ENCODE measurements at regions not wholly inside any gene's neighbourhood (a gene's known extent, or its start where the extent isn't known, plus 50 kb on each side); places are given as distances from the start of the nearest gene placed in this dataset.

GRCh38 chr4:153076861-153077260 lies 127.4 kb upstream of the TRIM2 start:
- DNase-seq (ENCODE audit: low spot score), result no peak

DNA sequence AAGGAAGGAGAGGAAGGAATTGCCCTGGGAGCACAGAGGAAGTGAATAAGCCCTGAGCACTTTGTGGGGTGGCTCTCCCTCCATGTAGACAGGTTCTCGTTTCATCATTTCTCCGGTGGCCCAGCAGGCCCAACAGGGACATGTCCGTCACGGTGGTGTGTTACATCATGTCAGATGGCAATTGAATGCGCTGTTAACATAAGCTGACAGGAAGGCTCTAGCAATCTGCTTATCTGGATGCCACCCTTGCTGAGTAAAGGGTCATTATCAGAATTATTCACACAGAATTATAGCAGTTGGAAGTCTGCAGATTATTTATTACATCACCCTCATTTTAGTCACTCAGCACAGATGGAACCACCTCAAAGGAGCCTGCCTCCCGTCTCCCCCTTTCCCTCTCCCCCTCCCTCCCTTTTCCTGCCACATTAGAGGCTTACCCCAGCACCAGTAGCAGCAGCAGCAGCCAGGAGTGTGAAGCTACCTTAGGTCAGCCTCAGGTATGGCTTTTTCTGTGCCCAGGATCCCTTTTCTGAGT lies 124.3 kb upstream of the TRIM2 start:
- DNase-seq (ENCODE audit: low spot score), result no peak

- DNase-seq (ENCODE audit: low spot score), result no peak
Observed at GRCh38 chr4:153081006-153081580, 123.2 kb upstream of the TRIM2 start.

GRCh38 chr4:153081693-153082092 lies 122.5 kb upstream of the TRIM2 start:
- no peak for DNase-seq (ENCODE audit: low spot score)

DNA sequence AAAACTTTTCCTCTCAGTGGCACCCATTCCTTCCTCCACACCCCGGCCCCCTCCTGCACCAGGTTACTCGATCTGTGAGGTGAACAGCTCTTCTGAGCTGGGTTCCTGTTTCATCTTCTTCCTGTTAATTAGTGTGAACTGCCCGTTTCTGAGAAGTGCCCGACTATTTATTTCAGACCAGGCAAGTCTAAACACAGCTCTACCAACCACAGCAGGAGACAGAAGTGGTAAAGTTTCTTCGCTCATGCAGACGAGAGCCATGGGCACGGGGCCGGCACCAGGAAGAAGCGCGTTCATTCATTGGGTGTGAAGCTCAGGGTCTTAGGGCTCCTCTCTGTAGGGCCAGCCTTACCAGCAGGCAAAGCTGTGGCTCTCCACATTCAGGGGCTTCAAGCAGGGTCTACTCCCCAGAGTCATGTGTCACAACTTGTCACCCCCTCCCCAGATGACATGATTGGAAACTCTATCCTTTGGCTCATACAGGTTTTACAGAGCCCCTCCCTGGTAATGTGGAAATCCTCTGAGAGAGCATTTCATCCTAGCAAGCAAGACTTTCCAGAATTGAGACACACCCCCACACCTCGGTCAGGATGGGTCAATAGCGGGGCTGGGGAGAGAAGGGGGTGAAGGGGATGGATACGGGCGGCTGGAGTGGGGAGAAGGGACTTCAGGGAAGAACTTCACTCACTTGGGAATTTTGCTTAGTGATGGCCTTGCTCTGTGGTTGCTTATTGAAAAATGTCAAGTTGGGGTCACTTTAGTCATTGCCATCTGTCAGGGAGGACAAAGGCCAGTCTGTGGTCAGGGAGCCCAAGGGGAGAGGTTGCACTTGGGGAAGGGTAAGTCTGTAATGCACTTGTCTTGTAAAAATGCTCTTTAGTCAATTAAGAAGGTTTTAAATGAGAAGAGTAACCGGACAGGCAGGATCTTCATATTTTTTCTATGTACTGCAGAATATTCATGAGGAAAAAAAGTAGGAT lies 121.6 kb upstream of the TRIM2 start:
- DNase-seq (ENCODE audit: low spot score), result no peak

DNA sequence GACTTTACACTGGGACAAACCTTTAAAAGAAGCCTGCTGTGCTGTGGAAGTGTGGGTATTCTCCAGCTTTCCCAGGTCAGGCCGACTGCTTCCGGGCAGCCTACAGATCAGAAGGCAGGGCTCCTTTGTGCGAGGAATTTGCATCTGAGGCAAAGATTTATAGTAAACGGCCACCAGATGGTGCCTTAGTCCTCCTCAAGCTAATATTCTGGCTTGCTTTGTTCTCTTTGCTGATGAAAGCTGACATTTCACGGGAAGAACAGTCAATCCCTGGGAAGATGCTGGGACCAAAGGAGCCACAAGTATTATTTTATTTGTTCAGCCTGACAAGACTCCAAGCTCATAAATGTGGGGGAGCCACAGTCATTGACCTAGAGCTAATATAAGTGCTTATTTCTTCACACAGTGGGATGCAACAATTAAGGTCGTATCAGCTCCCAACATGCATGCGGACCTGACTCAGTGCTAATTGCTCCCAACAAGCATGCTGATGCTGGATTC lies 120.7 kb upstream of the TRIM2 start:
- DNase-seq (ENCODE audit: low spot score), result peak; percentile 89

- no peak for DNase-seq (ENCODE audit: low spot score)
Observed at GRCh38 chr4:153084224-153084979, 119.8 kb upstream of the TRIM2 start.

DNA sequence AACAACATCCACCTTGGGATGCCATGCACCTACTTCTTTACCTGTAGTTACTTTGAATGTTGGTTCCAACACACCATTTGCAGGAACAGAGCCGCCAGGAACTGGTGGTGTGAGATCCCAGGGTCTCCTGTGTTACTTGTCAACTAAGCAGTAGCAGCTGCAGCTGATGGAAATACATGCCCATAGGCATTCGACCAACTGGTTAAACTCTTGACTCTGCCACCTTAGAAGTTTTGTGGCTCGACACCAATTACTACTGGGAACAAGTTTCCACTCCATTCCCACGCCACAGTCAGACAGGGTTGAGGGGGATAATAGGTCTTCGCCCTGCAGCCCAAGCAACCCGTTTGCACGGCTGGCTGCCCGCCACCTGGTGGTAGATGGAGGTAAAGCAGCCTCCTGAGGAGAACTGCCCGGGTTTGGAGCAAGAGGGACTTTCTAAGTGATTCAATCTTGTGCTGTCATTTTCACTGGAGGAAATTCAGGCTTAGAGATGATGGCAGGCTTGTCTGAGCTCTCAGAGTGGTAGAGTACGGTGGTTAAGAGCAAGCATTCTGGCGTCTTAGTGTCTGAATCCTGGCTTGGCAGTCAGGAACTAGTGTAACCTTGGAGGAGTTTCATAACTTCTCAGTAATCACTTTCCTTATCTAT lies 119.1 kb upstream of the TRIM2 start:
- DNase-seq (ENCODE audit: low spot score), result peak; percentile 85

DNA sequence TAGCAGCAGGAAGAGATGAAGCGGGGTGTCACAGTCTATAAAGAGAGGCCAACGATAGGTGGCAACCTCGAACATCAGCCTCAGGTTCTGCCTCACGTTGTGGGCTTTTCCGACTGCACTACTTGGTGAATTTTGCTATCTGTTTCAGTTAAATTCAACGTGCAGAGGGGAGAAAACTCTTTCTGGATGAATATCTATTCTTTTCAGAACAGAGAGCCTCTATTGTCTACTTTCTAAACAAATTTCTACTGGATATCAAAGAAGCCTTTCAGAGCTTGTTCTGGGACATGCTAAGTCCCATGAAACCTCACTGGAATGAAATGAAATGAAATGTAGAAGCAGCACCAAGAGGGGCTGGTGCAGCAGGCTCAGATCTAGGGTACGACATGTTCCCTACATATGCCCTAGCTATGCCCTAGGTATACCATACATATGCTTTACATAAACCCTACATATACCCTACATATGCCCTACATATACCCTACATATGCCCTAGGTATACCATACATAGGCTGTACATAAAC lies 116.5 kb upstream of the TRIM2 start:
- no peak for DNase-seq (ENCODE audit: low spot score)

- DNase-seq (ENCODE audit: low spot score), result no peak
Observed at GRCh38 chr4:153089742-153090141, 114.5 kb upstream of the TRIM2 start.

DNA sequence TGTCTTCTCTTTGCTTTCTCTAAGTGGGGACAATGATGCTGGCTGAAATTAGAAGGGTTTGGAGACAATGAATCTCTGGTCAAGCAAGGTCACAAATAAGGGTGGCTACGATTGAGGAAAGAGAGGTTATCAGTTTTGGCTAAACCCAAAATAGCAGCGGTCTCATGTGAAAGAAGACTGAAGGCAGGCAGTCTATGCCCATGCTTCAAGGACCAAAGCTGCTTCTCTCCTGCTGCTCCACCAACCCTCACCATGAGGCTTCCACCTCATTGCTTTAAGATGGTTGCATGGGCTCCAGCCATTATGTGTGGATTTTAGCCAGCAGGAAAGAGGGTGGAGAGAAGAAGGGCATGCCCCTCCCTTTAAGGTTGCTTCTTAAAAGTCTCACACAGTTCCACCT lies 114.1 kb upstream of the TRIM2 start:
- DNase-seq (ENCODE audit: low spot score), result no peak

- DNase-seq (ENCODE audit: low spot score), result no peak
Observed at GRCh38 chr4:153090670-153091385, 113.4 kb upstream of the TRIM2 start.

GRCh38 chr4:153093396-153093795 lies 110.8 kb upstream of the TRIM2 start:
- DNase-seq (ENCODE audit: low spot score), result no peak

DNA sequence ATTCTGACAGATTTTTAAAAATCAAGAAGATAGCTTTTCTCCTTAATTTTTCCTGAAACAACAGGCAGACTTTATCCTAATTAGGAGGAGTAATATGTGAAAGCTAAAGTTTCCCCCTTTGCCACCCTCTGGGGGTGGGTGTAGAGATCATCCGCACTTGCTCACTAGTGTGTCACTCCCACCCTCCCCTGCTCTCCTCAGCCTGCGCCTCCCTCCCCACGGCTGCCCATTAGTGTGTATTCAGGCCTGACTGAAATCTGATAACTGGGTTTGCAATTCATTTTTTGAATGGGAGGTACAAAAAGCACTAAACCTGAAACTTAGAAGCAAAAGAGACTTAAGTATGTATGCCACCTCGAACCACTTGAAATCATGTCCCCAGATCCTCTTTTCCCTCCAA lies 110.4 kb upstream of the TRIM2 start:
- DNase-seq (ENCODE audit: low spot score), result no peak

- DNase-seq (ENCODE audit: low spot score), result no peak
Observed at GRCh38 chr4:153094435-153094834, 109.8 kb upstream of the TRIM2 start.

- no peak for DNase-seq (ENCODE audit: low spot score)
Observed at GRCh38 chr4:153095448-153096204, 108.6 kb upstream of the TRIM2 start.

GRCh38 chr4:153096344-153096743 lies 107.9 kb upstream of the TRIM2 start:
- DNase-seq (ENCODE audit: low spot score), result no peak

DNA sequence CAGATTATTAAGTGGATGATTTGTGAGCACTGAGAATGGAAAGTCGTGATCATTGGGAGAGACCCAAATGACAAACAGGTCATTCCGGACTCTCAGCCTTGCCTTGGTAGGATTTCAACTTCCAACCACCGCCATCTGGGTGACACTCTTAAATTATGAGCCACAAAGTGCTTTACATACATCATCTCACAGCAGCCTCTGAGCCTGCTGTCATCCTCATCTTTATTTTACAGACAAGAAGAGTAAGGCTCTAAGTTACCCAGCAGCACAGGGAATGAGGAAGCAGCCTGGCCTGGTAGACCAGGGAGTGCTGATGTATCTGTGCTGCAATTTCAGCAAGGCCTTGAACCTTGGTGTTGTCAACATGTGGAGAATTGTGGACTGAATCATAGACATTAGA lies 105.8 kb upstream of the TRIM2 start:
- DNase-seq (ENCODE audit: low spot score), result no peak

- DNase-seq (ENCODE audit: low spot score), result no peak
Observed at GRCh38 chr4:153099391-153100140, 104.7 kb upstream of the TRIM2 start.
